Loucy (cell line): ENCODE measurements at regions not wholly inside any gene's neighbourhood (a gene's known extent, or its start where the extent isn't known, plus 50 kb on each side); places are given as distances from the start of the nearest gene placed in this dataset.

Experiments used
- H2AFZ ChIP-seq: fragments of 200-600 bp; sonication (generic); 2 replicates; pipeline ENCODE4 v1.6.0; 2016; ENCODE audit warnings: antibody characterized with exemption, mild to moderate bottlenecking, low read length, moderate library complexity
- H3F3A ChIP-seq: fragments of 200-600 bp; 2 replicates; pipeline ENCODE4 v1.6.0; 2016; ENCODE audit warnings: antibody characterized with exemption, low read depth, mild to moderate bottlenecking
- H3K27me3 ChIP-seq: fragments of 200-600 bp; sonication (generic); 2 replicates; pipeline ENCODE4 v1.6.1; 2014; ENCODE audit warnings: low read length, mild to moderate bottlenecking; ENCODE audit not compliant: insufficient read depth, poor library complexity, severe bottlenecking
- H3K36me3 ChIP-seq: fragments of 200-600 bp; sonication (generic); 2 replicates; pipeline ENCODE4 v1.6.1; 2016; ENCODE audit warnings: low read length; ENCODE audit not compliant: insufficient read depth
- H3K4me1 ChIP-seq: fragments of 200-600 bp; sonication (generic); 2 replicates; pipeline ENCODE4 v1.5.1; 2014; ENCODE audit warnings: low read length, mild to moderate bottlenecking; ENCODE audit not compliant: insufficient read depth, poor library complexity, severe bottlenecking
- H3K4me2 ChIP-seq: fragments of 200-600 bp; sonication (generic); 2 replicates; pipeline ENCODE4 v1.6.0; 2014; ENCODE audit warnings: antibody characterized with exemption, low read length, low read depth, mild to moderate bottlenecking; ENCODE audit not compliant: poor library complexity, severe bottlenecking
- H3K4me3 ChIP-seq: fragments of 200-600 bp; sonication (generic); 2 replicates; pipeline ENCODE4 v1.5.1; 2014; ENCODE audit warnings: low read length, mild to moderate bottlenecking, mixed read lengths; ENCODE audit not compliant: poor library complexity, severe bottlenecking
- H3K79me2 ChIP-seq: fragments of 200-600 bp; sonication (generic); 2 replicates; pipeline ENCODE4 v1.6.1; 2014; ENCODE audit warnings: low read length; ENCODE audit not compliant: insufficient read depth
- H3K9ac ChIP-seq: fragments of 200-600 bp; sonication (generic); 2 replicates; pipeline ENCODE4 v1.6.0; 2014; ENCODE audit warnings: mild to moderate bottlenecking, low read depth, low read length, moderate library complexity; ENCODE audit not compliant: poor library complexity, severe bottlenecking
- H3K9me2 ChIP-seq: fragments of 200-600 bp; sonication (generic); replicated peaks from 2 replicates; pipeline ENCODE4 v1.6.1; 2016; ENCODE audit warnings: low read depth, low read length, mixed read lengths
- H3K9me3 ChIP-seq: fragments of 200-600 bp; sonication (generic); 2 replicates; pipeline ENCODE4 v1.6.1; 2014; ENCODE audit warnings: mild to moderate bottlenecking, antibody characterized with exemption, low read length, low read depth; ENCODE audit not compliant: insufficient read depth
- H4K20me1 ChIP-seq: fragments of 200-600 bp; sonication (generic); 2 replicates; pipeline ENCODE4 v1.6.0; 2014; ENCODE audit warnings: antibody characterized with exemption, low read length, mild to moderate bottlenecking; ENCODE audit not compliant: insufficient read depth, poor library complexity, severe bottlenecking
- CTCF ChIP-seq: fragments of 200-600 bp; sonication (generic); conservative IDR thresholded peaks from 2 replicates; pipeline ENCODE4 v1.5.1; 2014; ENCODE audit warnings: mild to moderate bottlenecking, antibody characterized with exemption, low read length
- EZH2phosphoT487 ChIP-seq: fragments of 200-600 bp; IDR thresholded peaks from 2 replicates; pipeline ENCODE4 v1.6.1; 2018; ENCODE audit warnings: antibody characterized with exemption, mild to moderate bottlenecking, moderate library complexity, borderline replicate concordance

- Histone ChIP-seq H3K36me3 (no peaks in the 10 kb centered on the region), H3K4me1 (peaks cover 11% of the 10 kb centered on the region), H2AFZ (no peak overlapping the region), H3K4me3 (no peak overlapping the region), H3K9ac (no peak overlapping the region), H3K9me3 (no peaks in the 10 kb centered on the region), H3K27me3 (no peaks in the 10 kb centered on the region), H4K20me1 (no peaks in the 10 kb centered on the region), H3K9me2 (no peaks in the 10 kb centered on the region), H3F3A (no peaks in the 10 kb centered on the region), H3K4me2 (peak overlapping the region; percentile 51), H3K79me2 (no peaks in the 10 kb centered on the region)
- no peak for TF ChIP-seq CTCF
- TF ChIP-seq EZH2phosphoT487, result no peak
Measured at GRCh38 chr1:168408539-168408865, 127.8 kb downstream of the TBX19 start.

- Histone ChIP-seq H3K9ac (no peak overlapping the region), H4K20me1 (no peaks in the 10 kb centered on the region), H3K9me3 (no peaks in the 10 kb centered on the region), H3K27me3 (no peaks in the 10 kb centered on the region), H2AFZ (peak overlapping the region; percentile 23; the same call in 1 of the 2 replicates), H3F3A (no peaks in the 10 kb centered on the region), H3K36me3 (no peaks in the 10 kb centered on the region), H3K9me2 (no peaks in the 10 kb centered on the region), H3K4me3 (peak overlapping the region; percentile 42), H3K4me2 (peak overlapping the region; percentile 51), H3K79me2 (no peaks in the 10 kb centered on the region), H3K4me1 (peaks cover 11% of the 10 kb centered on the region)
- TF ChIP-seq CTCF (no peak), EZH2phosphoT487 (no peak)
Measured at GRCh38 chr1:168407832-168408538, 127.3 kb downstream of the TBX19 start.

GRCh38 chr1:168405906-168406549 lies 125.4 kb downstream of the TBX19 start:
- Histone ChIP-seq H3K9me2 (no peaks in the 10 kb centered on the region), H2AFZ (no peak overlapping the region), H3K9me3 (no peaks in the 10 kb centered on the region), H3K36me3 (no peaks in the 10 kb centered on the region), H3K9ac (no peak overlapping the region), H3K4me1 (peaks cover 11% of the 10 kb centered on the region), H4K20me1 (no peaks in the 10 kb centered on the region), H3K79me2 (no peaks in the 10 kb centered on the region), H3K27me3 (no peaks in the 10 kb centered on the region), H3K4me3 (no peak overlapping the region), H3F3A (no peaks in the 10 kb centered on the region), H3K4me2 (no peak overlapping the region)
- TF ChIP-seq EZH2phosphoT487 (no peak), CTCF (no peak)
